ENCODE measurements at regions not wholly inside any gene's neighbourhood (a gene's known extent, or its start where the extent isn't known, plus 50 kb on each side); places are given as distances from the start of the nearest gene placed in this dataset.

GRCh38 chr4:23224684-23225420 is 532.1 kb downstream of the GBA3 start:
- Histone ChIP-seq H3K4me1 (ENCODE audit: control insufficient read depth in 2 of 3, insufficient read depth in 2 of 3, low read depth in 1 of 3, low read length in 3 of 3) (no peaks in the 10 kb centered on the region), H3K27ac (ENCODE audit: low read depth in 2 of 2, low read length in 2 of 2) (no peak overlapping the region), H3K9me3 (ENCODE audit: control insufficient read depth in 2 of 3, insufficient read depth in 1 of 3, low read length in 3 of 3) (no peaks in the 10 kb centered on the region), H3K9ac (ENCODE audit: low read length in 3 of 3) (no peak overlapping the region), H3K36me3 (ENCODE audit: control insufficient read depth in 2 of 3, insufficient read depth in 3 of 3, low read length in 3 of 3) (no peaks in the 10 kb centered on the region), H3K27me3 (ENCODE audit: control insufficient read depth, insufficient read depth, low read length) (no peaks in the 10 kb centered on the region), H3K4me3 (ENCODE audit: low read length in 3 of 3) (no peak overlapping the region)
- DNase-seq (no peak), FAIRE-seq (no peak)
- intact Hi-C loops (cut with DNase I): no loop called here
- TF ChIP-seq, protein P1, sequence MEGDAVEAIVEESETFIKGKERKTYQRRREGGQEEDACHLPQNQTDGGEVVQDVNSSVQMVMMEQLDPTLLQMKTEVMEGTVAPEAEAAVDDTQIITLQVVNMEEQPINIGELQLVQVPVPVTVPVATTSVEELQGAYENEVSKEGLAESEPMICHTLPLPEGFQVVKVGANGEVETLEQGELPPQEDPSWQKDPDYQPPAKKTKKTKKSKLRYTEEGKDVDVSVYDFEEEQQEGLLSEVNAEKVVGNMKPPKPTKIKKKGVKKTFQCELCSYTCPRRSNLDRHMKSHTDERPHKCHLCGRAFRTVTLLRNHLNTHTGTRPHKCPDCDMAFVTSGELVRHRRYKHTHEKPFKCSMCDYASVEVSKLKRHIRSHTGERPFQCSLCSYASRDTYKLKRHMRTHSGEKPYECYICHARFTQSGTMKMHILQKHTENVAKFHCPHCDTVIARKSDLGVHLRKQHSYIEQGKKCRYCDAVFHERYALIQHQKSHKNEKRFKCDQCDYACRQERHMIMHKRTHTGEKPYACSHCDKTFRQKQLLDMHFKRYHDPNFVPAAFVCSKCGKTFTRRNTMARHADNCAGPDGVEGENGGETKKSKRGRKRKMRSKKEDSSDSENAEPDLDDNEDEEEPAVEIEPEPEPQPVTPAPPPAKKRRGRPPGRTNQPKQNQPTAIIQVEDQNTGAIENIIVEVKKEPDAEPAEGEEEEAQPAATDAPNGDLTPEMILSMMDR (IDR thresholded peaks at IDR 0.05; ENCODE audit: borderline replicate concordance, extremely low read depth, insufficient read depth): no peak

DNA sequence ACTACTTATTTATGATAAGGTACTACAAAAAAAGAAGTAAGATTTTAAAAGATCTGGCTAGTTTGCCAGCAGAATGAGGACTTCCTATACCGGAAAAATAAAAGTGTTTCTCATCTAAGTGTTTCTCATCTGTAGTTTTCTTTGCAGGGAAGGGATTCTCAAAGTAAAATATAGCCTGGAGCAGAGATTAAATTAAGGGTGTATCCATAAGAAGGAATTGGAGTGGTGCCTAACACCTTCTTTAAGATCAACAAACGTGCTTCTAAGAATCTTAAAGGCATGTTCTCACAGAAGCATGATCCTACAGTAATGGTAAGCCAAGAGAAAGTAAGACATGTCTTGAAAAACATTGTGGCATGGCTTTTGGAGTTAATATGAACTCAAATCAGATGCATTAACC is 528.2 kb downstream of the GBA3 start:
- no peaks in the 10 kb centered on the region for H3K9me3 ChIP-seq (ENCODE audit: control insufficient read depth in 2 of 3, insufficient read depth in 1 of 3, low read length in 3 of 3)
- no peak overlapping the region for H3K27ac ChIP-seq (ENCODE audit: low read depth in 2 of 2, low read length in 2 of 2)
- H3K9ac ChIP-seq (ENCODE audit: low read length in 3 of 3): no peak overlapping the region
- FAIRE-seq (no peak), DNase-seq (no peak)
- intact Hi-C loops (cut with DNase I): no loop called here
- no peaks in the 10 kb centered on the region for H3K4me1 ChIP-seq (ENCODE audit: control insufficient read depth in 2 of 3, insufficient read depth in 2 of 3, low read depth in 1 of 3, low read length in 3 of 3)
- TF ChIP-seq, protein P1 (IDR thresholded peaks at IDR 0.05; ENCODE audit: borderline replicate concordance, extremely low read depth, insufficient read depth): no peak
- H3K27me3 ChIP-seq (ENCODE audit: control insufficient read depth, insufficient read depth, low read length): no peaks in the 10 kb centered on the region
- no peaks in the 10 kb centered on the region for H3K36me3 ChIP-seq (ENCODE audit: control insufficient read depth in 2 of 3, insufficient read depth in 3 of 3, low read length in 3 of 3)
- H3K4me3 ChIP-seq (ENCODE audit: low read length in 3 of 3): no peak overlapping the region

- Histone ChIP-seq H3K9me3 (ENCODE audit: control insufficient read depth in 2 of 3, insufficient read depth in 1 of 3, low read length in 3 of 3) (no peaks in the 10 kb centered on the region), H3K4me3 (ENCODE audit: low read length in 3 of 3) (no peak overlapping the region), H3K27me3 (ENCODE audit: control insufficient read depth, insufficient read depth, low read length) (no peaks in the 10 kb centered on the region), H3K27ac (ENCODE audit: low read depth in 2 of 2, low read length in 2 of 2) (no peak overlapping the region), H3K36me3 (ENCODE audit: control insufficient read depth in 2 of 3, insufficient read depth in 3 of 3, low read length in 3 of 3) (no peaks in the 10 kb centered on the region), H3K4me1 (ENCODE audit: control insufficient read depth in 2 of 3, insufficient read depth in 2 of 3, low read depth in 1 of 3, low read length in 3 of 3) (no peaks in the 10 kb centered on the region), H3K9ac (ENCODE audit: low read length in 3 of 3) (no peak overlapping the region)
- TF ChIP-seq, protein P1 (IDR thresholded peaks at IDR 0.05; ENCODE audit: borderline replicate concordance, extremely low read depth, insufficient read depth): no peak
- no peak for FAIRE-seq
- intact Hi-C loops (cut with DNase I): no loop called here
- no peak for DNase-seq
Observed at GRCh38 chr4:23219779-23220408, 527.2 kb downstream of the GBA3 start.
